IPS DF 6.9 (cell line): ENCODE measurements at regions not wholly inside any gene's neighbourhood (a gene's known extent, or its start where the extent isn't known, plus 50 kb on each side); places are given as distances from the start of the nearest gene placed in this dataset.

Experiments
- DNase-seq: peaks from one replicate; pipeline ENCODE4 v3.0.0-alpha.2; 2013; ENCODE audit warnings: low read depth, low spot score
- H3K27ac ChIP-seq: one replicate; pipeline ENCODE4 v1.5.1; 2013; ENCODE audit warnings: low read length, control low read depth
- H3K27me3 ChIP-seq: 2 replicates; pipeline ENCODE4 v1.6.1; 2013; ENCODE audit warnings: mild to moderate bottlenecking, low read length; ENCODE audit not compliant: control insufficient read depth, insufficient read depth
- H3K36me3 ChIP-seq: 2 replicates; pipeline ENCODE4 v1.6.1; 2013; ENCODE audit warnings: low read length; ENCODE audit not compliant: control insufficient read depth, insufficient read depth
- H3K4me1 ChIP-seq: 2 replicates; pipeline ENCODE4 v1.6.1; 2013; ENCODE audit warnings: low read length; ENCODE audit not compliant: control insufficient read depth, insufficient read depth
- H3K4me3 ChIP-seq: 2 replicates; pipeline ENCODE4 v1.5.1; 2013; ENCODE audit warnings: mild to moderate bottlenecking, low read length
- H3K9me3 ChIP-seq: 2 replicates; pipeline ENCODE4 v1.6.1; 2013; ENCODE audit warnings: low read length, inconsistent platforms; ENCODE audit not compliant: control insufficient read depth, insufficient read depth
- WGBS: extraction: QIAGEN DNeasy Blood & Tissue Kit; methylation state at CpG from one replicate; pipeline ENCODE4 v1.1.7; 2013; ENCODE audit warnings: mixed read lengths, missing lambda C conversion rate; ENCODE audit not compliant: insufficient read length, insufficient coverage; 5-methylcytosine and 5-hydroxymethylcytosine counted together

GRCh38 chr6:165013701-165014100 lies 295.7 kb downstream of the C6orf118 start:
- Histone ChIP-seq H3K9me3 (no peaks in the 10 kb centered on the region), H3K27me3 (no peaks in the 10 kb centered on the region), H3K27ac (no peak overlapping the region), H3K4me3 (no peak overlapping the region), H3K4me1 (no peaks in the 10 kb centered on the region), H3K36me3 (no peaks in the 10 kb centered on the region)
- no peak for DNase-seq
- WGBS = no CpG with 5 or more reads among the region's 3 CpGs

- WGBS = no CpG with 5 or more reads among the region's 4 CpGs
- DNase-seq = no peak
Observed at GRCh38 chr6:165012183-165012582, 297.2 kb downstream of the C6orf118 start.

GRCh38 chr6:165010556-165011535 lies 298.6 kb downstream of the C6orf118 start:
- no CpG with 5 or more reads among the region's 5 CpGs for WGBS
- Histone ChIP-seq H3K4me3 (no peak overlapping the region), H3K36me3 (no peaks in the 10 kb centered on the region), H3K9me3 (no peaks in the 10 kb centered on the region), H3K27me3 (no peaks in the 10 kb centered on the region), H3K27ac (no peak overlapping the region), H3K4me1 (no peaks in the 10 kb centered on the region)
- DNase-seq = no peak

More at GRCh38 chr6:165012183-165012582, 297.2 kb downstream of the C6orf118 start:
- Histone ChIP-seq H3K4me3 (no peak overlapping the region), H3K36me3 (no peaks in the 10 kb centered on the region), H3K9me3 (no peaks in the 10 kb centered on the region), H3K27me3 (no peaks in the 10 kb centered on the region), H3K27ac (no peak overlapping the region), H3K4me1 (no peaks in the 10 kb centered on the region)

GRCh38 chr6:165008971-165009370 lies 300.4 kb downstream of the C6orf118 start:
- DNase-seq = no peak
- Histone ChIP-seq H3K27me3 (no peaks in the 10 kb centered on the region), H3K36me3 (no peaks in the 10 kb centered on the region), H3K4me1 (no peaks in the 10 kb centered on the region), H3K27ac (no peak overlapping the region), H3K9me3 (no peaks in the 10 kb centered on the region), H3K4me3 (no peak overlapping the region)
- WGBS = no CpG with 5 or more reads among the region's 4 CpGs

GRCh38 chr6:165002866-165003265 lies 306.5 kb downstream of the C6orf118 start:
- Histone ChIP-seq H3K27ac (no peak overlapping the region), H3K4me1 (no peaks in the 10 kb centered on the region), H3K27me3 (no peaks in the 10 kb centered on the region), H3K36me3 (no peaks in the 10 kb centered on the region), H3K9me3 (no peaks in the 10 kb centered on the region), H3K4me3 (no peak overlapping the region)
- no CpG with 5 or more reads among the region's 11 CpGs for WGBS
- no peak for DNase-seq

- H3K27me3 ChIP-seq = no peaks in the 10 kb centered on the region
- H3K27ac ChIP-seq = no peak overlapping the region
- no peaks in the 10 kb centered on the region for H3K9me3 ChIP-seq
- WGBS = no CpG with 5 or more reads among the region's 4 CpGs
- DNase-seq = no peak
- no peak overlapping the region for H3K4me3 ChIP-seq
- no peaks in the 10 kb centered on the region for H3K36me3 ChIP-seq
- no peaks in the 10 kb centered on the region for H3K4me1 ChIP-seq
Observed at GRCh38 chr6:165002358-165002757, 307.0 kb downstream of the C6orf118 start.

- H3K36me3 ChIP-seq = no peaks in the 10 kb centered on the region
- H3K9me3 ChIP-seq = no peaks in the 10 kb centered on the region
- no peaks in the 10 kb centered on the region for H3K4me1 ChIP-seq
- no peak for DNase-seq
- H3K4me3 ChIP-seq = no peak overlapping the region
- H3K27ac ChIP-seq = no peak overlapping the region
- WGBS = no CpG with 5 or more reads among the region's 33 CpGs
- no peaks in the 10 kb centered on the region for H3K27me3 ChIP-seq
Observed at GRCh38 chr6:165001502-165002157, 307.8 kb downstream of the C6orf118 start.

GRCh38 chr6:164998297-164998696 lies 311.1 kb downstream of the C6orf118 start:
- Histone ChIP-seq H3K27me3 (no peaks in the 10 kb centered on the region), H3K4me1 (no peaks in the 10 kb centered on the region), H3K9me3 (no peaks in the 10 kb centered on the region), H3K4me3 (no peak overlapping the region), H3K27ac (no peak overlapping the region), H3K36me3 (no peaks in the 10 kb centered on the region)
- no peak for DNase-seq
- no CpG with 5 or more reads among the region's 8 CpGs for WGBS

- Histone ChIP-seq H3K27me3 (no peaks in the 10 kb centered on the region), H3K36me3 (no peaks in the 10 kb centered on the region), H3K27ac (no peak overlapping the region), H3K9me3 (no peaks in the 10 kb centered on the region), H3K4me1 (no peaks in the 10 kb centered on the region), H3K4me3 (no peak overlapping the region)
- no peak for DNase-seq
- no CpG with 5 or more reads among the region's 6 CpGs for WGBS
Observed at GRCh38 chr6:164996838-164997237, 312.6 kb downstream of the C6orf118 start.

- WGBS = no CpG with 5 or more reads among the region's 2 CpGs
- H3K27ac ChIP-seq = no peak overlapping the region
- no peak overlapping the region for H3K4me3 ChIP-seq
- H3K36me3 ChIP-seq = no peaks in the 10 kb centered on the region
- no peaks in the 10 kb centered on the region for H3K4me1 ChIP-seq
- no peaks in the 10 kb centered on the region for H3K27me3 ChIP-seq
- DNase-seq = no peak
- H3K9me3 ChIP-seq = no peaks in the 10 kb centered on the region
Observed at GRCh38 chr6:164991573-164991972, 317.8 kb downstream of the C6orf118 start.
